GM11168 (cell line): ENCODE measurements at regions not wholly inside any gene's neighbourhood (a gene's known extent, or its start where the extent isn't known, plus 50 kb on each side); places are given as distances from the start of the nearest gene placed in this dataset.

Experiments
- in situ Hi-C: fragments of 300-500 bp; cut with MboI; formaldehyde crosslinking; loops from one replicate; pipeline ENCODE4 v1.12.0; 2022; ENCODE audit warnings: low sequenced_read_pairs; ENCODE audit not compliant: unreplicated experiment

DNA sequence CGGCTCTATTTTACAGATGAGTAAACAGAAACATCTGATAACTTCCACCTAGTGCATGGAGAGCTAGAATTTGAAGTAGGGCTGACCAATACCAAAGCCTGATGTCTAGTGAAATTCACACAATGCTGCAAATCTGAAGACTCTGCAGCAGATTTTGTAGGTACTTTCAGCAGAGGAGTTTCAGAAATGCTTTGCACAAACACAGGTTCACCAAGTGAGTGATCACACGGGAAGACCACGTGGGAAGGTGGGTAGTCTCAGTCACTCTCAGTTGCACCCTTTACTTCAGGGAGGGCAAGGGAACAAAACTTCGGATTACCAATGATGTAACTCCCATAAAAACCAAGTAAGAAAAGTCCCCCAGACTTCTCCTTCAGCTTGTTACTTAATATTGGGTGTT is 63.3 kb upstream of the DAAM1 start:
- in situ Hi-C loops: no loop called here

DNA sequence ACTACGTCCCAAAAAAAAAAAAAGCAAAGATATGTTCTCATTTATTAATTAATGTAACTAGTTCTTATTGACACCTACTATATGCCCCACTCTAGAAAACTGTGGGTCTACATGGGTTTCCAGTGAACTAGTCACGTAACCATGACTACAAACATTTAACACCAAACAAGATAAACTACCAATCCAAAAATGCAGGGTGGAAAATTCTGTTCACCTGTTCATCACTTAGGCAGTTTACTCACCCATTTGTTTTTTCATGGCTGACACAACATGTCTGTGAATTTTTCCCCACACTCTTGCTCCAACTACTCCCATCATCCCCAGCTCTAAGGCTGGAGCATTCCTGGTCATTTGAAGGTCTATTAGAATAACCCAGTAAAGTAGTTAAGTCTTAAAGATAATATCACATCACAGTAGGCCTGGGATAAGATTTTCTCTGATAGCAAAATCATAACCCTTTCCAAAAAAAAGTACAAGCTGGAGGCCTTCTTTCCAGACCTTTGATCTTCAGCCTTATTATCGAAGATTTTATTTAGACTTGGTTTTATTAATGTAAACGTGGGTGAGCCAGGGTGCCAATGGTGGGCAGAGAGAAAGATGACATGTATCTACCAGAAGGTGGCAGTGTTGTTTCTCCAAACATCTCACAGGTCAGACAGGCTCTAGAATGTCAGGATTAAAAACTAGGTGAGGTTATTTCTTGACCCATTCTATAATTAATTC is 61.6 kb upstream of the DAAM1 start:
- in situ Hi-C loops: no loop called here

DNA sequence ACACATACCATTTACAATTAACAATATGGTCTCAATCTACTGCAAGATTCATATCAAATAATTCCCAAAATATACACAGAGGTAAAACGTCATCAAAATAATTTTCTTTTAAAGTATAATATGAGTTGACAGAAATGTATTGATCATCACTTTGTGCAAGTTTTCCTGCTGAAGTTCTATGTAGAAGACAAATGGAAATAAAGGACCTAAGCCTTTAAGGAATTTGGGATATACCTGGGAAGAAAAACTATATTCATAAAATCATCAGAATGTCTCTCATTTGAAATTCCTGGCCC is 61.1 kb upstream of the DAAM1 start:
- in situ Hi-C loops: no loop called here

DNA sequence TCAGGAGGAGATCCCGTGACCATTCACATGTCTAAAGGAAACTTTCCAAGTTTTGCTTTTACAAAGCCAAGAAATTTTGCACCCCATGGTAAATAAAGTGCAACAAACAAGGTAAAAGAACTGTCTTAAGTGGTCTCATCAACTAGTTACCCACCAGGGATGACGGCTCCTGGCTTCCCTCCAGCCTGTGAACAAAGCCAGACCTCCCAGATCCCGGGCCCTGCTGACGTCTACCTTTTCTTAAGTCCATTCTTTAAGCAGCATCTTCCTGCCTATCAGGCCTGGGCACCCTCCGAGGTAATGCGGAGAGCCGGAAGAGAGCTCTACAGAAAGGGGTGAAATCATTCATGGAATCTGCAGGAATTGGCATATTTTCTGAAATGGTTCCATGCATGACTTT is 58.0 kb upstream of the DAAM1 start:
- in situ Hi-C loops: loop anchor here (10.0 kb wide), 1 partner anchor 204 kb away; no protein-coding TSS in a partner anchor

DNA sequence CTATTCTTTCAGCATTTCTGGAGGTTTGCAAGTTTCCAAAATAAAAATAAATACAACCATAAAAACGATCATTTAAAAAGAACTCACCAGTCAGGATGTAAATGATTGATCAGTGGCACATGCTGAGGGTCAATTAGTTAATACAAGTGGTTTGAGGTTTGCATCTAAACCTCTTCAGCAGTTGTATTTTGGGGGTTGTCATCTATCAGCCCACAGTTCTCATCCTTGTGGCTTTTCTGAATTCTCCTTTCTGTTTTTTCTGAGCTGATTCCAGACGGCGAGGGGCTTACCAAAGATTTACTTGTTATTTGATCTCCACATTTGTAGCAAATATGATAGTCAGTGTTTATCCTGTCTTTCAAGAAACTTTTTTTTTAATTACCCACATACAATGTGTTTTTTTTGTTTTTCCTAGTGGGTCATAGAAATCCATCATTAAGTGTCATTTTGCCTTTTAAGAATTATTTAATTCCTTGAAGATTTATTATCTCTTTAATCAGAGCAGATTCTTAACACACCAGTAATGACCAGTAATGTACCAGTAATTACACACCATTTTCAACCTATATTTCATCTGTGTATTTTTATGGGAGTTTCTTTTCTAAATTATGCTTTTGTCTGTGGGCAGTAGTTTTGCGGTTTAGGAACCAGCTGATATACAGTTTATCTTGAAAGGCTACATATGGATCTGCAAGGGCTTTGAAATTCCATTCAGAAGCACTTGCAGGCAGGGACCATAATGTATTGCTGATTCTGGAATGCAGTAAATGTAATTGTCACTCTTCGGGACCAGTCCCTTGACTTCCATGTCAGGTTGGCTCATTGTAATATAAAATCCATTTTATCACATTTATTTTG is 56.3 kb upstream of the DAAM1 start:
- in situ Hi-C loops: loop anchor here (10.0 kb wide), 1 partner anchor 203 kb away; no protein-coding TSS in a partner anchor

DNA sequence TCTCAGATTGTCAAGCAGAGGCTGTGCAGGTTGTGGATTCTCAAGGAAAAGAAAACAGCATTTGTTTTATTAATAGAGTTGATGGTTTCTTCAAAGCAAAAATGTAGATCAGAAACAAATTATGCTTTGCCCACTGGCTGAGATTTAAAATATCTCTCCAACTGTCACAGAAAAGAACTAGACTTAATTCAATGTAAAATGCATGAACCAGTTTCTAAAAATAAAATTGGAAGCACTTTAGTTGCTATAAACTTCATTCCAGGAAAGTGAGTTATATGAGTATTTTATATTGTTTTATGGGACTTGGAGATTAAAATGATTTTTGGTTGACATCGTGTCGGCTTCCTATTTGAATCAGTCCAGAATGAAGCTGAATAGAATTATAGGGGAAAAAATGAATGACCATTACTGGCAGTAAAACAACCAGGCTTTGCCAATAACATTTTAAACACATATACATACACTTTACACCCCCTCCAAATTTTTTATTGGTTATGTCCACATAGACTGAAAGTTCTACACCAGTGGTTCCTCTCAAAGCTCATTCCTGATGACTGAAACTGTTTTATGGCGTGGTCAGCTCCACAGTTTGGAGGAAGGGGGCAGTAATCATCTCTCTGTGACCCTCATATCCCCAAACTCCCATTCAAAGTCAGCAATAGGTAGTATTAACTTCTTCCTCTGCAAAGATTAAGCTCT is 55.5 kb upstream of the DAAM1 start:
- in situ Hi-C loops: loop anchor here (10.0 kb wide), 1 partner anchor 202 kb away; no protein-coding TSS in a partner anchor

DNA sequence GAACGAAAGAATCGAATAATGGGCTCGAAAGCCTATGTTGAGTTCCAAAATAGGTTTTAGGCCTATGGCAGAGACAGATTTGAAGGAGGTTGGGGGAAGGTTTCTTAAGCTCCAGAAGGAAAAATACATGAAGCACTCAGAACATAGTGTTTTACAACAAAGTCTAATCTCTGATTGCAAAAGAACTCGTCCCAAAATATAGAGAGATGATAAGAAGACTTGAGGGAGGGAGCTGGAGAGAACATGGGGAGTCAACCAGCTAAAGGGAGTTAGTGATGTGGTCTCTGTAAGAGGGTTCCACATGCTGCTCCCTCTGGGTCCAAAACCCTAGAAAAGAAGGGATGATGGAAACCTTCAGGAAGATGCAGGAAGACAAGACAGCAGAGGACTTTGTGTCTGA is 54.8 kb upstream of the DAAM1 start:
- in situ Hi-C loops: loop anchor here (10.0 kb wide), 1 partner anchor 201 kb away; no protein-coding TSS in a partner anchor

DNA sequence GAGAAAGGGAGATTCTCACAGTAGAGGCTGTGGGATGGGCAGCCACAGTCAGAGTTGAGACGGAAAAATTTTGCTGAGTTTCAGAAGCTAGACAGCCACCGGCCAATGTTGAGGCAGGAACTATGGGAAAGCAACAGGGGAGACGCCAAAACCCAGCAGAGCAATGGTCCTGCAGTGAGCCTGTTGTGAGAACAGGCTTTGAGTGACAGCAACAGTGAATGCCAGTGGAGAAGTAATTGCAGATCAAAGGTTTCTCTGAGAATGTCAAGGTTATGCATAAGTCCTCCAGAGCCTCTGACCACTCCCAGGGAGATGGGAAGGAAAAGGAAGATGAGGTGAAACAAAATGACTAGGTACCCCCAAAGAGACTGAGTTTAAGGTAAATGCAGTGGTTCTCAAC is 54.2 kb upstream of the DAAM1 start:
- in situ Hi-C loops: loop anchor here (10.0 kb wide), 1 partner anchor 200 kb away; no protein-coding TSS in a partner anchor

DNA sequence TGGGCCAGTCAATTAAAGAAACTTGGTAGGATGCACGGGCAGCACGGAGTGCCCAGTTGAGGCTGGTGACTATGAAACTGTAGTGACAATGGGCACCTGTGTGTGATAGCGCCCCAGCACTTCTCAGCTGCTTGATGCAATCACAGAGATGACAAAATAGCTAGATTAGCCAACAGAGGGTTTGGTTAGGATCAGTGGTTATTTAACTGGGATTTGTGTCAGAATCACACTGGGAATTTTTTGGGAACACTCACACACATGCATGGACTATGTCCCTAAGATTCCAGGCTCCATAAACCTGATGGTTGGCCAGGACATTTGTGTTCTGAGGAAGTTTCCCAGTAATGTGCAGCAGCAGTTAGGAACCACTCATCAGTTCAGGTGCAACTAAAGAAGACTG is 51.2 kb upstream of the DAAM1 start:
- in situ Hi-C loops: loop anchor here (10.0 kb wide), 1 partner anchor 198 kb away; no protein-coding TSS in a partner anchor

DNA sequence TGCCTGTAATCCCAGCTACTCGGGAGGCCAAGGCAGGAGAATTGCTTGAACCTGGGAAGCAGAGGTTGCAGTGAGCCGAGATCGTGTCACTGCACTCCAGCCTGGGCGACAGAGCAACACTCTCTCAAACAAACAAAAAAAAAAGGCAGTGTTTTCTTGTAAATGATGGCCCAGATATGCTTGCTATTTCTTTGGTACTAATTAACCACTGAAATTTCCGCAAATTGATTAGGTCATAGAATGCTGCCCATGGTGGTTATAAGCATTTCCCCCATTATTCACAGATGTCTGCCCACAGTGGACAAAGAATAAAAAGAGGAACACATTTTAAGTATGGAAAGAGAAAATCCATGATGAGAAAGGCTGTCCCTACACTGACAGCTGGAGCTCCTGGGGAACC is 49.9 kb upstream of the DAAM1 start:
- in situ Hi-C loops: loop anchor here (10.0 kb wide), 1 partner anchor 196 kb away; no protein-coding TSS in a partner anchor
